Left lung (tissue), 4 donors: ENCODE measurements at regions not wholly inside any gene's neighbourhood (a gene's known extent, or its start where the extent isn't known, plus 50 kb on each side); places are given as distances from the start of the nearest gene placed in this dataset.
A peak's percentile ranks its signal among the peaks of the same experiment; 100 is the strongest.
"Not testable (repeated sequence)": the region's sequence is repeated elsewhere in the genome, so short reads cannot be mapped to it uniquely, and the experiment has no call there.

Experiments used
- ATAC-seq: fragments of 200-7000 bp; cut with Tn5 transposase; one replicate; pipeline ENCODE4 v1.9.1; 2020; ENCODE audit warnings: moderate library complexity
- DNase-seq, 4 donors: peaks; one replicate each; pipeline ENCODE4 v3.0.0-alpha.2; 2013 to 2020
- H3K27ac ChIP-seq, 2 donors: fragments of 200-600 bp; sonication (generic) in 1 of 2; one replicate each; pipeline versions ENCODE4 v1.5.0 to v1.8.0; 2020 to 2021
- H3K27me3 ChIP-seq, 2 donors: fragments of 200-600 bp; sonication (generic) in 1 of 2; one replicate each; pipeline versions ENCODE4 v1.5.0 to v1.8.0; 2020 to 2021
- H3K36me3 ChIP-seq, 2 donors: fragments of 200-600 bp; sonication (generic) in 1 of 2; one replicate each; pipeline versions ENCODE4 v1.5.0 to v1.8.0; 2020 to 2021
- H3K4me1 ChIP-seq, 2 donors: fragments of 200-600 bp; one replicate each; pipeline ENCODE4 v1.8.0; 2021
- H3K4me3 ChIP-seq, 2 donors: fragments of 200-600 bp; sonication (generic) in 1 of 2; one replicate each; pipeline versions ENCODE4 v1.5.0 to v1.8.0; 2020 to 2021; ENCODE audit warnings: mild to moderate bottlenecking in 1 of 2
- H3K9me3 ChIP-seq, 2 donors: fragments of 200-600 bp; sonication (generic) in 1 of 2; one replicate each; pipeline versions ENCODE4 v1.5.0 to v1.8.0; 2020 to 2021
- intact Hi-C, 2 donors: fragments of 100-400 bp; cut with DNase I; formaldehyde crosslinking; loops; one replicate each; pipeline versions ENCODE4 v1.11.2 to v1.14.2; 2022
- TF ChIP-seq, protein P1 (sequence below), 2 donors: fragments of 200-600 bp; sonication (generic) in 1 of 2; IDR thresholded peaks; one replicate each; pipeline versions ENCODE4 v1.5.0 to v1.8.0; 2021; ENCODE audit warnings: antibody characterized with exemption in 2 of 2
- donor health status: DM: no; HTN: yes; CAD: no.
- donor health status: DM: no; HTN: no; CAD: no.

DNA sequence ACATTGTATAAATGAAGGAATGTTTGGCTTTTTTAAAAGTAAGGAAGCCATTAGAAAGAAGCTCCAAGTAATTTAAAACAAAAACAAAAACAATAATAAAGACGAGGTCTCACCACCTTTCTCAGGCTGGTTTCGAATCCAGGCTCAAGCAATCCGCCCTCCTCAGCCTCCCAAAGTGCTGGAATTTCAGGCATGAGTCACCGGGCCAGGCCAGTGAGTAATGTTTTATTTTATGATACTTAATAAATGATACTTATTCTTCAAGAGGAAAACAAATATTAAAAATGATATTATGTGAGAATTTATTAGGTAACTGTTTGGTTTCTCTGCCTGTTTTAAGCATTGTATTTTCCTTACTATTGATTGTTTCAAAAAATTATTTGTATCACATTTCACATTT lies 201.4 kb upstream of the BRINP3 start:
- no peaks in the 10 kb centered on the region for H3K27me3 ChIP-seq
- H3K4me1 ChIP-seq, result no peaks in the 10 kb centered on the region
- TF ChIP-seq, protein P1, sequence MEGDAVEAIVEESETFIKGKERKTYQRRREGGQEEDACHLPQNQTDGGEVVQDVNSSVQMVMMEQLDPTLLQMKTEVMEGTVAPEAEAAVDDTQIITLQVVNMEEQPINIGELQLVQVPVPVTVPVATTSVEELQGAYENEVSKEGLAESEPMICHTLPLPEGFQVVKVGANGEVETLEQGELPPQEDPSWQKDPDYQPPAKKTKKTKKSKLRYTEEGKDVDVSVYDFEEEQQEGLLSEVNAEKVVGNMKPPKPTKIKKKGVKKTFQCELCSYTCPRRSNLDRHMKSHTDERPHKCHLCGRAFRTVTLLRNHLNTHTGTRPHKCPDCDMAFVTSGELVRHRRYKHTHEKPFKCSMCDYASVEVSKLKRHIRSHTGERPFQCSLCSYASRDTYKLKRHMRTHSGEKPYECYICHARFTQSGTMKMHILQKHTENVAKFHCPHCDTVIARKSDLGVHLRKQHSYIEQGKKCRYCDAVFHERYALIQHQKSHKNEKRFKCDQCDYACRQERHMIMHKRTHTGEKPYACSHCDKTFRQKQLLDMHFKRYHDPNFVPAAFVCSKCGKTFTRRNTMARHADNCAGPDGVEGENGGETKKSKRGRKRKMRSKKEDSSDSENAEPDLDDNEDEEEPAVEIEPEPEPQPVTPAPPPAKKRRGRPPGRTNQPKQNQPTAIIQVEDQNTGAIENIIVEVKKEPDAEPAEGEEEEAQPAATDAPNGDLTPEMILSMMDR (IDR thresholded peaks at IDR 0.05), result no peak
- DNase-seq (no peak), ATAC-seq (no peak)
- intact Hi-C loops, result no loop called here
- H3K36me3 ChIP-seq, result no peaks in the 10 kb centered on the region
- H3K9me3 ChIP-seq, result peaks cover 0 to 5% of the 10 kb centered on the region in 2 donors
- H3K27ac ChIP-seq, result no peak overlapping the region
- no peak overlapping the region for H3K4me3 ChIP-seq

DNA sequence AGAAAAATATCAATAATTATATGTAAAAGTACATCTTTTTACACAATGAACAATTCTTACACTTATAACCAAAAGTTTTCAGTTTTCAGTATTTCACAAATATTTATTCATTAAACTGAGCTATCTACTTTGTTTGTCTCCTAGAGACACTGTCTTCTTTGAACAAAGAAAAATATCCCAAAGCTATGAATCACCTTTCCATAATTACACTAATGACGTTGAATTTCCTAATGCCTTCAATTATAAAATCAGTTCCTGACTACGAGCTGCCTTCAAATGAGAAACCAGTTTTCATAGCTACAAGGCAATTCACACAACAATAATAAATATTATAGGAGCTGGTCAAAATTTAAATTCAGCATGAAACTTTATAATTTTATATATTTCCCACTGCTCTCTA lies 201.8 kb upstream of the BRINP3 start:
- intact Hi-C loops, result no loop called here
- H3K27me3 ChIP-seq, result no peaks in the 10 kb centered on the region
- H3K27ac ChIP-seq, result no peak overlapping the region
- no peaks in the 10 kb centered on the region for H3K36me3 ChIP-seq
- DNase-seq, result no peak
- no peaks in the 10 kb centered on the region for H3K4me1 ChIP-seq
- no peak for ATAC-seq
- peaks cover 0 to under 1% of the 10 kb centered on the region in 2 donors for H3K9me3 ChIP-seq
- TF ChIP-seq, protein P1 (IDR thresholded peaks at IDR 0.05), result no peak
- no peak overlapping the region for H3K4me3 ChIP-seq

DNA sequence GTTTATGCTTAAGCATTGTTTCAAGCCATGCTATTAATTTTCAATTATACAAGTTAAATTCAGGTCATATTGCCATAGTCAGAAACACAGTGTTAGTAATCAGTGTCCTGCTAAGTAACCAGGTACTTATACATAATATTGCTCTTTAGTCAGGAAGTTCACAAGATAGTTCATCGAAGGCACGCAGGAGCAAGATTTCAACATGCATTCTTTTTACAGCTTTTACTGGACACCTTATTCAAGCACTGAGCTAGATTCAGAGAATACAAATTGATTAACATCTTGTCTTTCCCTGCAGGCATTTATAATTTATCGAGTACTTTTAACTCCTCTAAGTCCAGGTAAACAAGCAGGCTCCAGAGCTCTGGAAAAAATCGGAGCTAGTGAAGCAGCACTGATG lies 202.3 kb upstream of the BRINP3 start:
- Histone ChIP-seq H3K9me3 (no peaks in the 10 kb centered on the region), H3K27me3 (no peaks in the 10 kb centered on the region), H3K4me1 (no peaks in the 10 kb centered on the region), H3K36me3 (no peaks in the 10 kb centered on the region), H3K27ac (no peak overlapping the region), H3K4me3 (no peak overlapping the region)
- ATAC-seq (no peak), DNase-seq (no peak)
- intact Hi-C loops, result no loop called here
- TF ChIP-seq, protein P1 (IDR thresholded peaks at IDR 0.05), result no peak

DNA sequence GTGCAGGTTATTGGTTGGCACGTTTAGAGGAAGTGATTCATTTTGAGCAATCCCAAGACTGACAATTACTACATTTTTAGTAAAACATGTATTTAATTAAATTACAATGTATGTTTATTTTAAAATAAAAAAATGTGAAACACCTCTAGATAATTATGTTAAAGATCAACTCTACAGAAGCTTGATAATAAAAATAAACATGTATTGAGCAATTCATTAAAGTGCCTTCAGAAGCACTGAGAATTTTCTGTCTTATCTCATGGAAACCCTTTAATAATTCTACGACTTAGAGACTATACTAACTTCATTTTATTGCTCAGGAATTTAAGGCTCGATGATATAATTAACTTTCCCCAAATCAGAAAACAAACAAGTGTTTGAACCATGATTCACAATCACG lies 208.0 kb upstream of the BRINP3 start:
- no peaks in the 10 kb centered on the region for H3K36me3 ChIP-seq
- no peaks in the 10 kb centered on the region for H3K4me1 ChIP-seq
- no peak for DNase-seq
- no peak overlapping the region for H3K4me3 ChIP-seq
- no peaks in the 10 kb centered on the region for H3K27me3 ChIP-seq
- ATAC-seq, result no peak
- no peak overlapping the region for H3K27ac ChIP-seq
- intact Hi-C loops, result no loop called here
- TF ChIP-seq, protein P1 (IDR thresholded peaks at IDR 0.05), result no peak
- no peaks in the 10 kb centered on the region for H3K9me3 ChIP-seq

DNA sequence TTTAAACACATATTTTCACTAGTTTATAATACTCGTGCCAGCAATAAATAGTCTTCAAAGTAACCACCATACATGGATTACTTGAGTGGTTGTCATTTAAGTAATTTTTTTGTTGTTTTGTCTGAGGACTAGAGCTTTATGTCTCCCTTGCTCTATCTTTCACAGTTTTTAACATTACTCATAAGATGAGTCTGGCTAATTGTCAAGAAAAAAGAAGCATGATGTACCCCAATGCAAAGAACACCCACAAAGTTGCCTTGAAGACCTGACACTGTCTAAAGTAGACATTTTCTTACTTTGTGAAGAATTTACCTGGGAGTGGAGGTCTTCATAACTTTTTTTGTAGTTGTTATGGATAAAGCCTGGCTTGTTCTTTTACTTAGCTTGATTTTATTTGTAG lies 210.4 kb upstream of the BRINP3 start:
- H3K36me3 ChIP-seq, result no peaks in the 10 kb centered on the region
- TF ChIP-seq, protein P1 (IDR thresholded peaks at IDR 0.05), result no peak
- H3K4me1 ChIP-seq, result no peaks in the 10 kb centered on the region
- no peaks in the 10 kb centered on the region for H3K27me3 ChIP-seq
- intact Hi-C loops, result no loop called here
- DNase-seq (no peak), ATAC-seq (no peak)
- H3K9me3 ChIP-seq, result no peaks in the 10 kb centered on the region
- H3K27ac ChIP-seq, result no peak overlapping the region
- no peak overlapping the region for H3K4me3 ChIP-seq

DNA sequence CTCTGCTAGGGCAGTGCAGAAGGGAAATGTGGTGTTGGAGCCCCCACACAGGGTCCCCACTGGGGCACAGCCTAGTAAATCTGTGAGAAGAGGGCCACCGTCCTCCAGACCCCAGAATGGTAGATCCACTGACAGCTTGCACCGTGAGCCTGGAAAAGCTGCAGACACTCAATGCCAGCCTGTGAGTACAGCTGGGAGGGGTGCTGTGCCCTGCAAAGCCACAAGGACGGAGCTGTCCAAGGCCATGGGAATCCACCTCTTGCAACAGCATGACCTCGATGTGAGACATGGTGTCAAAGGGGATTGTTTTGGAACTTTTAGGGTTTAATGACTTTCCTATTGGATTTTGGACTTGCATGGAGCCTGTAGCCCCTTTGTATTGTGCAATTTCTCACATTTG lies 220.8 kb upstream of the BRINP3 start:
- H3K27me3 ChIP-seq, H3K27ac ChIP-seq, ATAC-seq, H3K9me3 ChIP-seq, H3K4me1 ChIP-seq, intact Hi-C loops, H3K4me3 ChIP-seq, H3K36me3 ChIP-seq: not testable (repeated sequence)
- DNase-seq, result peak in 1 of 4 donors; percentile 13
